Embryonic facial prominence (tissue), 1 donor: ENCODE measurements at regions not wholly inside any gene's neighbourhood (a gene's known extent, or its start where the extent isn't known, plus 50 kb on each side); places are given as distances from the start of the nearest gene placed in this dataset.
A peak's percentile ranks its signal among the peaks of the same experiment; 100 is the strongest.

Source experiments
- DNase-seq: peaks from one replicate; pipeline ENCODE4 v3.0.0-alpha.2; 2016; ENCODE audit errors: extremely low spot score

DNA sequence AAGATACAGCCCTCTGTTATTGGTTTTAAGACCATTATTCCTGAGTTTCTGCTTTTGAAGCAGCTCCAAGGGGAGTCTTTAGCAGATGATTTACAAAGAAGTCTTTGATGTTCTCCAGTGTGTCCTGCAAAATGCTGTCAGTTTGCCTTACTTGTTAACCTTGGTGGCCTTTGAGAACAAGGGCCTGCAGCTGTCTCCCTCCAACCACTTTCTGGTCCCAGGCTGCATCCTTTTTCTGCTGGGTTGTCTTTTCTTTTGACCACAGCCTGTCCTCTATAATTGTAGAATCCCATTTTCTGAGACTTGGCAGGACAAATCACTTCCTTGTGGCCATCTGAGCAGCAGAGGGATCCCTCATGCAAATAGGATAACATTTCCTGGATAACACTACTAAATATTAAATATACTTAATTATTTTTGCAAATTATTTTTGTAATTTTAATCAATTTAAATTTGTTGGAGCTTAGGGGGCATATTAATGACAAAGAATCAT, 281.4 kb downstream of the DMRT2 start:
- no peak for DNase-seq

DNA sequence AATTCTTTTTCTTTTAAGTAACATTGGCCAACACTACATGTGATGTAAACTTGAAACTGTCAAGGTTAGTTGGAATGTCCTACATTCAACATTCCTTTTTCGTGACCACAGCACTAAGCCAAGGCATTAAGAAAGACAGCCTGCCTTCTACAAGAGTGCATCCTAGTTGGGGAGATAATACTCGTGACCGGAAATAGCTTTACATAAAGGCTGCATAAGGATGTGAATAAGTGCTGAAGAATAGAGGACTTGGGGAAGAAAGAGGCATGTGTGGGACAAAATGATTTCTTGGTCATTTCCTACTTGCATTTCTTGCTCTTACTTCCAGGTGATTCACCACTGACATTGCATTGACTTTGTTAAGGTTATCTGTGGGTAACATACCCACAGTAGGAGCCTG, 282.0 kb downstream of the DMRT2 start:
- no peak for DNase-seq

DNA sequence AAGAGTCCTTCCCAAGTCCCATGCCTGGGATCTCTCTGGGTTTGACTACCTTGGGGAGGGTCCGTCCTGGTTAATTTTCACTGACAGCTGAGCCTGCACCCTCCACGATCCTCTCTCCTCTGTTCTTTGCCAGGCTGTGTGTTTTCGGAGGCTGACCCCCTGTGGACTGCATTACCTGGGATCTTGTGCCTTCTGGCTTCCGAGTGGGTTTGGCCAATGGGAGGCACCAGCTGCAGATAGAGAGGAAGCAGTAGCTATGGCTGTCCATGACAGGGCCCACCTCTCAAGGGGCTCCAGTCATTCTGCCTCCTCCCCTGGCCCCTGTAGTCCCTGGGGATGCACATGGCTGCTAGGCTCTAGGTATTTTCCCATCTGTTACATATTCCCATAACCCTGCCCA, 285.0 kb downstream of the DMRT2 start:
- DNase-seq = no peak

DNA sequence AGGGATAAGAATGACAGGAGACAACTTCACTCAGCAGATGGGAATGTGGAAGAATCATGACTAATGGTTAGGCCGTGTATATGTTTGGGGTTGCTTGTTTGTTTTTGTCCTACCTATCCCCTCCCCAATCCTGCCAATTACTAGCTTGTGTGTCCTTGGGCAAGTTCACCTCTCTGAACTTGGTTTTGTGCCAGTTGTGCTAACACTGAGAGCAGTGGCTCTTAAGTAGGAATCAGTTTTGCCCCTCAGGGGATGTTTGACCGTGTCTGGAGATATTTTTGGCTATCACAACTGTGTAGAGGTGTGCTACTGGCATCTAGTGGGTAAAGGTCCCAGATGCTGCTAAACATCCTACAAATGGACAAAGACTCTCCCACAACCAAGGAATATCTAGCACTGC, 287.0 kb downstream of the DMRT2 start:
- DNase-seq = no peak

DNA sequence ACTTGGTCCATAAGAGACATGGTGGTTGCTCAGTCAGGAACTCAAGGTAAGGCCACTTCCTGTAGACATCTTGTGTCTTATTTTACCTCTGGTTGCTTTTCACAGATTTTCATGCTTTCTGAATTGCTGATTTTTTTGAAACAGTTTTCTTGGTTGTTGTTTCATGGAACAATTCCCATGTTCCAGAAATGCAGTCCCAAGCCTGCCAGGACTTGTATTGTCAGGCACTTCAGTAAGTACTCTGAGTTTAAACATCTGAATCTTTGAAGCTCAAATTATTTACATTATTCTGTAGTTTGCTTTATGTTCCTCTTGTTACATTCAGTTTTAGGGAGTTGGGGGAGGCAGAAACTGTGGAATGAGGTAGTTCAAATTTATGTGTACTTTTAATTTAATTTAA, 290.2 kb downstream of the DMRT2 start:
- no peak for DNase-seq

DNA sequence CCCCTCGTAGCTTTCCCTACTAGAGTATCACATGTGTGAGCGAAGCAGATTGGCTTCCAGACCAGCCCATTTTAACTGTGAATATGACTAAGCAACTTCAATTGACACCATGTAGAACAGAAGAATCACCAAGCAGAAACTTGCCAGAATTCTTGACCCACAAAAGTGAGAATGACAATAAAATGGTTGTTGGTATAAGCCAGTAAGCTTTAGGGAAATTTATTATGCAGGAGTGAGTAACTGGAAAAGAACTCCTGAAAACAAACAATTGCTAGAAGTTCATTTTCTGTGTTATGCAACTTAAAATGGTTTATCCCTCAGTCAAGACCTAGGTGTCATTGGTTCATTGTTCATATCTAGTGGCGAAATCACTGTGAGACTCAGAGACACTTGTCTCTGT, 303.1 kb downstream of the DMRT2 start:
- DNase-seq = no peak

DNA sequence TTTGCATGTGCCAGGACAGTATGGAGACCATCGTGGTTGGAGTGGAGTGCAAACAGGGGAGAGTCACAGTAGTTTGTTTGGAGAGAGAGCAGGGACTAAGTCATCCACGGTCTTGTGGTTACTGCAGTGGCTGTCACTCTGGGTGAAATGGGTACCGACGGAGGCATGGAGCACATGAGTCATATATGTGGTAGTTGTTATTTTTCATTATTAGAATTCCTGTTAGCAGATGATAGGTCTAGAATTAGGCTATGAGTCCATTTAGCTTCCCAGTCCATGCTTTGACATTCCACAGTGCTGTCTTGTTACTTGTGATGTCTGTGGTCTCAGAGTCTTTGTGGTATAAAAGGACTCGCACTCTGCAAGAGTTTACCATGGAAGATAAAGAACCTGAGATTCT, 303.9 kb downstream of the DMRT2 start:
- no peak for DNase-seq

DNA sequence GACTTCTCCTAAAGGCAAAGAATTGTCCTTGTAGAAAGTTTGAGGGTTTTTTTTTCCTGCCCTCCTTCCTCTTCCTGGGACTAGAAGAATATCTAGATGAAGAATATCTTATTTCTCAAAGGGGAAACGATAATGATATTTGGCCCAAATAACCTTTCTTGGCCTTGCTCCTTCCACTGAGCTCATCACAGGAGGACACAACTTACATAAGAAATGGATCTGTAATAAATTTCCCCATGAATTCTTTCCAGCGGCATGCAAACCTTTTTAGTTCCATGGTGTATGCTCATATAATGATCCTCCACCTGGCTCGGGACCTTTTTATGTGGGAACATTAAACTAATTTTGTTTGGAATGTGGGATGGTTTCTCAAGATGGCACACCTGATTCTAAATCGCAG, 304.4 kb downstream of the DMRT2 start:
- no peak for DNase-seq

DNA sequence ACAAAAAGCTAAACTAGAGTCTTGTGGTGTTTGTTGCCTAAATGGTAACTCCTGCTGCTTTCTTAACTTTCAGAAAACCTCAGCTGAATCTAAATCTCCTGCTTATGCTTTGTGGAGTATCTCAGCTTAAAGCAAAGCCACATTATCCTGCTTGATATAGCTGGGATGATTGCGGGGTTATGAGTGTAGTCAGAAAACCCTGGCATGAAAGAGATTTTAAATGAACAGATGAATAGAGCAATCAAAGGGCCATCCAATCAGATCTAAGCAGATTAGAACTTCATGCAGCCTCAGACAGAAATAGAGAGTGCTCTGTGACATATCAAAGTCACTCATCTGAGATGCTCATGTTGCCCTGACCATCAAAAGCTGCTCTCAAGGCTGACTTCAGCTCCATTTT, 305.5 kb downstream of the DMRT2 start:
- no peak for DNase-seq

DNA sequence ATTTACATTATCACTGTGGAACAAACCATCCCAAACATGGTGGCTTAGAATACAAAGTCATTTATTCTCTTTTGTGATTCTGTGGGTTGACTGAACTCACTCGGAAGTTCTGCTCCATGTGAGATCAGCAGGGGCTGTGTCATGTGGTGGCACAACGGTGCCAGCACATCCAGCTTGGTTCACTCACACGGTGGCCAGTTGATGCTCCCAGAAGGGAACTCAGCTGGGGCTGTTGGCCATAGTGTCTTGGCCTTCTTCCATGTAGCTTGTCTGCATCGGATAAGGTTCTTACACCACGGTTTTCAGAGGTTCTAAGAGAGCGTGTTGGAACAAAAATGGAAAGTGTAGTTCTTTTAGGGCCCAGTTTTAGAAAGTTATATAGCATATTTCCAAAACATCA, 312.7 kb downstream of the DMRT2 start:
- no peak for DNase-seq

DNA sequence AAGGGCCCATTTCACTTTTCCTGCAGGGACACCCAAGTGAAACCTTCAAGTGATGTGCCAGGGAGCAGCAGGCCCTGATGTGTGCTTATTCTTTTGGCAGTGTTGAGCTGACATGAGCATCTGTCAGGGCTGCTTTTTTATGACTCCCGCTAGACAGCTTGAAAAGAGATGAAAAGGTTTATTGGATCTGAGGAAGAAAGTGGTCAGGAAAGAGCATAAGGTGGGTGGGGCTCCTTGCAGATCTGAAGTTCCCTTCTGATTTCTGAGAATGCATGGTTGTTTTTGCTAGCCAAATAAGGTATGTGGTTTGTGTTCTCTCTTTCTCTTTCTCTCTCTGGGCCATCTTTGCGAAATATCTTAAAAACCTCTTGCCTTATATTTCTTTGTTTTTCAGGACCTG, 316.1 kb downstream of the DMRT2 start:
- DNase-seq = no peak

DNA sequence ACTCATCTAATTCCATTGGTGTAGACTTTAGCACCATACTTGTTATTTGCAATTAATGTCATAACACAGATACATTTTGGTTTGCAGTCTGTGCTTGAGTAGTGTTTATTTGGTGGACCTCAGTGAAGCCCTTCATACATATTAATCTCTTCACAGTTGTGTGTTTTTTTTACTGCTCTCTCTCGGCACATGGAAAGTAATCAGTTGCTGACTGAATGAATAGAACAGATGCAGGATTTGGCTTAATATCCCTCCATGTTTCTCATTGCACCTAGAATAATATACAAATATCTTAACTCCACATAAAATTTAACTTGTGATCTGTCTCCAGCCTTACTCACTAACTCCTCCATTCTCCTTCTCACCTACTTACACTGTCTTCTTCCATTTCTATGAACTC, 319.1 kb downstream of the DMRT2 start:
- no peak for DNase-seq

DNA sequence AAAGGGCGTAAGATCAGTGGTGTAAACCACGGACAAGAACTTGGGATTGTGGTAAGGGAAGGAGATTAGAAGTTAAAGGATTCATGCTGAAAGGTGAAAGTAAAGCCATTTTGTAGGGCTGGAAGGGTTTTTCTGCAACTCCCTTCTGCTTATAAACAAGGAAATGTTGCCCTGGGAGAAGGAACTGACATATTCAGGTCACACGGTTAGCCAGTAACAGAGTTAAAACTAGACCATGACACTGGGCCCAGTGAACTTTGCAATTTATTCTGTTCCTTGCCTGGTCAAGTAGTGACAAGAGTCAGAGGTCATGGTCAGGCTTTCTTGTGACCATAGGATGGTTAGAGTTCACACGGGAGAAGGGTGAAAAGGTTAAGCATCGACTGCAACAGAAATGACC, 323.3 kb downstream of the DMRT2 start:
- DNase-seq = no peak

DNA sequence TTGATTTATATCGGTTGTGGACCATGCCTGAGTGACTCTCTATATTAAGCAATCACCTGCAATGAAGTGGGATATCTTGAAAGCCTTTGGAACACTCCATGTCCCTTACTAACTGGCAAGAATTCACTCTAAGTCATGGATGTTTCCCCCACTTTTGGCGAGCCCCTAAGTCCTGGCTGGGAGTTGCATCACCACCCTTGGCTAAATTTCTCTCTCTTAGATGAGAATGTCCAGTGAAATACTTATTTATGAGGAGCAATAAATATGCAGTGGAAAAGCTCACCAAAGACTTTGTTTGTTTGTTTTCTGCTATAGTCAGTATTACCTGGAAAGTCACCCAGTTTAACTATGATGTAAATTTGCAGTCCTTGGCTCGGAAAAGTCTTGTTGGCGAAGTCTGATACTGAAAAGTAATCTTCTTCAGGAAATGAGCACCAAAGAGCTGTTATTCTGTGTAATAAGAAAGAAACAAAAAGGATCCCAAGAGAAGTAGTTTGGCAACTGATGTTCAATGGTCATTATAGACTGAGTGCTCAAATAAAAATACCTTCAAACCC, 333.8 kb downstream of the DMRT2 start:
- no peak for DNase-seq

DNA sequence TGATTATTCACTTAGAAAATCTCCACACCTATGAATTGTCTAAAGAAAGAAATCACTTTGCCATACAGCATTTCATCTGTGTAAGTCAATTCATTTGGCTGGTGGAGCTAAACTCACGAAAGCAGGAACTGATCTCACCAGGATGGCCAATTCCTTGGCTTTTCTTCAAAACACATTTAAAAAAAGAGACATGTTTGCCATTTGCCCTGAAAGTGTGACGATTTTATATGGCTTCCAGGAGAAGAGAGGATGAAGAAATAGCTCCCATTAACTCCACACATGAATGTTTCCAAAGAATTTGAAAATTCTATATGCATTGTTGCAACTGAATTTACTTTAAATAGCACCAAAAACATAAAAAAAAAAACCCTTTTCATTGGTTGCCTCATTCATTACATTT, 334.7 kb downstream of the DMRT2 start:
- no peak for DNase-seq

DNA sequence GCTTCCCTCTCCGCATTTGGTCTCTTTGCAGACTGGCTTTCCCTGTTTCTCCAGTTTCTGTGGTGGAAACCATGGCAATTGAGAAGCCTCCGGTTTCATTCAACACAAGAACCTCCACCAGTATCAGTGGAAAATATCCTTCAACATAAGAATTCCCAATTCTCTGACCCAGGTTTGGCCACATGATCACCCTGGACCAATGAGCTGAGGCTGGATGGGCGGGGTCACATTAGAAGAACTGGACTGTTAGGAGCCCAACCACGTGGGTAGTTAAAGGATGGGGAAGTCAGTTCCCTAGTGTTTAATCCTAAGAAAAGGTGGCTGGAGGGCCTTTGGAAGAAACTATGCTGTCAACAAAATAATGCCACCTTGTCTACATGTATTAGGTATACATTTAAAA, 336.3 kb downstream of the DMRT2 start:
- no peak for DNase-seq

DNA sequence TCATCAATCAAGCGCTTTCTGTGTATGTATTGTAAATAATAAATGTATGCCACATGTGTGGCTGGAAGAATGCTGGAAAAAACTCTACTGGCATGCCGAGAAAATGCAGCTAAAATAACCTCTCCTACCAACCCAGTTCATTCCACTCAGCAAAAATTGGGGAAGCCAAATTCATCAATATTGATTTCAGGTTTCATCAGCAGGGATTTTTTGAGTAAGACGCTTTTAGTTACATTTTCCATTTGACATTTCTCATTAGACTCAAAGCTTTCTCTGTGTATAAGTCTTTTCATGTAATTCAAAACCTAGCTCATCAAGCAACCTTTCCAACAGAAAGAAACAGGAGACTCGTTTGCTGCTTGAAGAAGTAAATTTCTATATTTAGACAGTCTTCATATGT, 338.1 kb downstream of the DMRT2 start:
- peak; percentile 54 for DNase-seq

DNA sequence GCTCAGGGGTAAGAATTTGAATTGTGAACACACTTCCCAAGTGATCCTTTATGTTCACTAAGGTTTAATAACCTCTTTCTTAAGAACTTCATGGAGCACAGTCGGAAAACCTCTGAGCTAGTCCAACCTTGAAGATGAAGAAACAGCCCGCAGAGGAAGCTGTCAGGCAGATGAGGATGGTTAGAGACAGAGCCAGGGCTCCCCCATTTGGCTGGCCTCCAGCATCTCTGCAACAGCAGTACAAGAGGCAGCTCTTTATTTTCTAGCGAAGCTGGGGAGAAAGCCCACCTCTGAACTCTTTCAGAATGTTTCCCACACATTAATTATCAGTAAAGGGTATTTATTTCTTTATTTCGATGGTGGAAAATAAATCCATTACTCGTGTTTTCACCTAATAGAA, 350.8 kb downstream of the DMRT2 start:
- no peak for DNase-seq

DNA sequence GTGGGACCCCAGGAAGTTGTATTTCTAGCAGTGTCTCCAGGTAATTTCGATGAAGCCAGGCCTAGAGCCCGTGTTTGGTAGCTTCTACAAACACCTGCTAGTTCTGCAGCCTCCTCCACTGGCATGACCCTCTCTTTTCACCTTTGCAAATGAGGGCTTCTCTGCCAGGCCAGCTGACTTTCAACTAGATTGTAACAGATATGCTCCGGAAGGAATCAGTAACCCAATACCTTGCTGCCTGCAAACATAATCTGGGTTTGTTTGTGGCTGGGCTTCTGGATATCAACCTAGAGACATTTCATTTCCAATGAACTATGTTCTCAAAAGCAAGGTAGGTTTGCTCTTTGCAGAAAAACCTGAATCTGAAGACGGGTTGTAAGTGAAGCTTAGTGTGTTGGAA, 354.8 kb downstream of the DMRT2 start:
- no peak for DNase-seq

DNA sequence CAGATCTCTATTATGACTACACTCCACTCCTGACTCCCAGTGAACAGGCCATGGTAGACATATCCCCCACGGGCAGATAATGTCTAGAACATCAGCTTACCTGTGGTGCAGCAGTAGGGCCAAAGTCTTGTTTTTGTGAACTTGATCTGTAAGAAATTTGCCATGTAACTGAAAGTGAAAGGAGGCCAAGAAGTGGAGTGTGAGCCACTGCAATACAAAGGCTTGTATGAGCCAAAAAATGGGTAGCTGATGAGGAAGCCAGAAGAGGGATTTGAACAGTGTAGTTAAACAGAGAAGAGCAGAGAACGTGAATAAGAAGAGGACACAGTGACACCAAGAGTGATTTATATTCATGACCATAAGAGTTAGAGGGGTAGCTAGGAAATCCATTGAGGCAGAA, 361.7 kb downstream of the DMRT2 start:
- no peak for DNase-seq

DNA sequence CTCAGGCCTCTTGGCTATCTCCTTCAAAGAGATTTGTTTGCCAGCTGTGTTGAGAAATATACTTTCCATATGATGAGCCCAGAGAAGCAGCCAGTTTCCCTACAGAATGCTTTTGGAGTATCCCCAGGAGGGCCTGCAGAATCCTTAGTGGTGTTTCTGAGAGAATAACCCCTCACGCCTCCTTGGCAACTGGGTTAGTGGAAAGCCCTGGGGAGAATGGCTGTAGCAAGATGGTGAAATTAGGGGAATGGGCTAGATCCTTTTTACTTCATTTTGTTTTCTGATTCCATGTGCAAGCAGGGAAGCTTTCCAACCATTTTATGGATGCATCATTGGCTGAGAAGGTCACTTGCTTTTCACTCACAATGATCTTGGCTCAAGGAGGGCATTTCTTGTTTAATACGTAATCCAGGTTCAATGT, 364.6 kb downstream of the DMRT2 start:
- DNase-seq = no peak

DNA sequence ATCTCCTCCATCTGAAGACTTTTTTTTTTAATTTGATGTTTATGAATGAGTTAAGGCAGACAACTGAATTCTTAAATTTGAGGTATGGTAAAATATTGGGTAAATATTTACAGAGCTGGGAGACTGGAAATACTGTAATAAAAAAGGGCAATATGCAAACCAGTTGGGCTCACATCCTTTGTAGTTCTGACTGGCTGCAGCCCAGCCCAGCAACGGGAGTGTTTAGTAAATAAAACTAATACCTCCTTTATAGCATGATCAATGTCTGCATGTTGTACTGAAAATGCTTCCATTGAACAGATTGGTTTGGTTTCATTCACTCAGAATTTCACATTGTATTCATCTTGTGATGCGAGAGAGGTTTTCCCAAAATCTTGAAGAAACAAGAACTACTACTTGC, 365.0 kb downstream of the DMRT2 start:
- DNase-seq = no peak

DNA sequence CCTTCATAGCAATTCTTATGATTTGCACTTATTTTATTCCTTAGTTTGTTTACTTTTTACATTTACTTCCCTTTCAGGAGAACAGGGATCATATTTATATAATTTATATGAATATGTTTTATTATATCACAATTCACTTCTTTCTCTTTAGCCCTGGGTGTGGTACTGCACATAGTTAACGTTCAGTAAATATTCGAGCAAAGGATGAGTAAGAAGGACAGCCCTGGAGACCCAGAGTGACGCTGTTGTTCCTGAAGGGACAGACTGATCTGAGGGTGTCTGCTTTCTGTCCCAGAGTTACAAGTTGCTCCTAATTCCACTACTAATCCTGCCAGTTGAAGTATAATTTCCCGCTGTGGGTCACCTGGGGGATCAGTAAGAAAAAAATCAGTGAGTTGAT, 366.1 kb downstream of the DMRT2 start:
- DNase-seq = no peak

DNA sequence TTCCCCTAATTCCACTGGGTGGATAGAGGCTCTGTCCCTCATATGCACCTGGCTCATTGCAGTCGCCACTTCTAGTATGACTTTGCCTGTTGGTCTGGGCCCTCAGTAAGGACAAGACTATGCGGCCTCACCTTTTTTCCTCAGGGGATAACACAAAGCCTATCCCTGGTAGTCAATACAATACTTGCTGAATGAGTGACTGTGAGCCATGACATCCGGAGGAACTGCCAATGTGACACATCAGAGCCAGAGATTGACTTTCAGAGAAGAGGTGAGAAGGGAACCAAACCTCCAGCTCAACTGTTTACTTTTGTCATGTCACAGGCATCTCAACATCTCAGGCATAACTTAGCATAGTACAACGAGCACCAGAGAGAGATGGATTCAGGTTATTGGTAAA, 371.3 kb downstream of the DMRT2 start:
- no peak for DNase-seq

DNA sequence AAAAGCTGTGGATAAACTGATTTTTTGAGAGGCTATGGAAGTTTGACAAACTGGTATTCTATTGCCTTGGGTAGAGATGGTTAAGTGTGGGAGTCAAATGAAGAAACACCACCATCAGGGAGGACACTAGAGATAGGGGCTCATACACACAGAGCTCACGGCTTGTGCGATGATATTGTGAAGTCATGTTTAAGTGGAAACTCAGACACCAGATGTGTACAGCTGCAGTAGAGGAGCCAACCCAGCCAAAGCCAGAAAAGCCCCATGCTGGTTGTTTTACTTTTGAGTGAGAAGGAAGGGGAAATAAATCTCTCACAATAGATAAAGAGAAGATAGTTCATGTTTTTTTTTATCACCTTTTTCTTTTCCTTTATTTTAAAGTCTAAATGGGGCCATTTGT, 377.7 kb downstream of the DMRT2 start:
- DNase-seq = no peak
